OCI-M2 (cell line): ENCODE measurements at regions not wholly inside any gene's neighbourhood (a gene's known extent, or its start where the extent isn't known, plus 50 kb on each side); places are given as distances from the start of the nearest gene placed in this dataset.
"Not testable (repeated sequence)": the region's sequence is repeated elsewhere in the genome, so short reads cannot be mapped to it uniquely, and the experiment has no call there.

Source experiments
- DNase-seq: peaks from one replicate; lab custom pipeline; 2025; ENCODE audit not compliant: unreplicated experiment; lab: John Stamatoyannopoulos, UW

DNA sequence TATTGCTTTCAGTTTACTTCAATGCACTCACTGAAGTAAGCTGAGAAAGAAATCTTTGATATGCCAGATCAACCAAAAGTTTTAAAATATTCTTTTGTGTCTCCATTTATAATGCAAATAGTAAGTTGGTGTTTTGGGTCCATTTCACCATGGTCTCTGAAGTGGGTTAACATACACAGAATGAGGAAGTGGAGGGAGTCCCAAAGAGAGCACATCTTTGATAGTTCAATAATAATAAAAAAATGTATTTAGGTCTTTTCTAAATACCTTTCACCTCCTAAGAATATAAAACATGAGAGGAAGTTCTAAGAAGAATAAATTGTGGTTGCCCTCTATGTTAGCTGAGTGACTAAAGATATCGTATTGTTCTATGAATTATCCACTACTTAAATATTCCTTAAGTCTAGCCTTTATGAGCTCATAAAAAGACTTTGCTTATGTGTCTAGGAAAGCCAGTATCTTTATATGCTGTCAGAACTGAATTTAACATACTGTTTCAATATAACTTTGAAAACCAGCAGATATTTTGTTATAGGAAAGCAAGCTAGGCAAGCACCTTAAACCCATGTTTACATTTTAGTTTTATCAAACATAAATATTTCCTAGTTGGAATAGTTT, 148.7 kb upstream of the ZEB2 start:
- no peak for DNase-seq

- no peak for DNase-seq
Measured at GRCh38 chr2:144666032-144666431, 146.1 kb upstream of the ZEB2 start.

DNA sequence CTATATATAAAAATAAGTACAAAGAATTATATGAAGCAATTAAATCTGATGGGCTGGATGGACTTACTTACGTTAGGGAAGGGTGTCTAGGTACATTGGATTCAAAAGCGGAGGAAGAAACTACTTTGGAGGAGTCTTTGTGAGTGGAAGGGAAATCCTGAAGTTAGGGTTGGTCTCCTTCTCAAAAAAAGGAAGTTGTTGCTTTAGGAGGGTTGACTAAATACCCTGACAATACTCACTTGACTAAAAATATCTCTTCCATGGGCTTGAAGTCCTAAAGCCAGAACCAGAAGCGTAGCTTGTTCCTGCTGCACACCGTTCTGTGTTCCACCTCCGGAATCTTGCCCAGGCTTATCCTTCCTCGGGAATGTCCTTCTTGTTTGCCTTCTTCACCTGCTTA, 143.3 kb upstream of the ZEB2 start:
- DNase-seq: no peak

DNA sequence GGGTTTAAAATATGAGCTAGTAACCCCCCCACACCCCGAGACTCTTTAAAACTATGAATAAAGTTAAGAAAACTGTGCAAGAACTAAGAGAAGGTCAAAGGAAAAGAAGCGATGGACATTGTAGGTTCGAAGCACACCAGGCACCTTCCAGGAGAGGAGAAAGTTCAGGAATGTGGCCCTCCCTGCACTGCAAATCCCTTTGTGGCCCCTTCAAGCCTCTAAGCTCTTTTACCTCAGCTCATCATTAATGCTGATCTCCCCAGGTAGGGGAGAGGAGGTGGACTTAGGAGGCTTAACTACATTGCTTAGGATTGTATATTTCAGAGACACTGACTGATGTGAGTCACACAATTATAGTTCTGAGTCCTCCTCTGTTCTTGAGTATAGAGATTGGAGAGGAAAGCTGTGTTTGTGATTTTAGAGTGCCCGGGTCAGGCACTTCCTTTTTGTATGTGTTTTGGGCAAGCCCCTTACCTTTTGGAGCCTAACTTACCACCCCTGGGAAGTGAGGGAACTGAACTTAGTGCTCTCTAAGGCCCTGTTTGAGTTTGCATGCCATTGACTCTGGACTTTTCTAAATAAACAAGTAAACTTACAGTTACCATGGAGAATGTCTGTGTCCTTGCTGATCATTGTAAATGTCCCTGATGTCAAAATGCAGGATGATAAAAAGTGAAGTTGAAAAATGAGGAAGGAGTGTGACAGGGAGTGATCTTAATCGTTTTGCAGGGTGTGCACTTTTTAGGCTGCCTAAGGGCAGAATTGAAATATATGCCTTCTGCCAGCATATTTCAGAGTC, 140.8 kb upstream of the ZEB2 start:
- no peak for DNase-seq

DNA sequence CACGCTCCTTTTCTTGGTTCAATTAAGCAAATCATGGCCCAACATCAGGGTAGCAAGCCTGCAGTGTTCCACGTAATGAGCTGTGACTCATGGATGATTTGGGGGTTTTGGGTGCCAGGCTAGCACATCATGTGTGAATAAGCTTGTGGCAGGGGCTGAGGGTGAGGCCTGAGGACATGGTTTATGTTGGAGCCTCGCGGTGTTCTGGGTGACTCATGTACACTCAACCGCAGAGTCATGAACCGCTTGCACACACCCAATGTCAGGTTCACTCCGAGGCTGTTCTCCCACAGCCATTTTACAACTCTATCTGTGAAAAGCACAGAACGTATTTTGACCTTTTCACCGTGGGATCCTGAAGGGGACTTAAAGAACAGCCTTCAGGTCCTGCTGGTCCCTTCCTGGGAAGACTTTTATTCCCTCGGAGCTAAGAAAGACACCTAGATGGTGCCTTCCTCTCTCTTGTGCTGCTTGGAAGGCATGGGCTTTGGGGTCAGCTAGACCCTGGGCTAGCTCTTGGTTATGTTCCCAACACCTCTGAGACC, 139.9 kb upstream of the ZEB2 start:
- no peak for DNase-seq

GRCh38 chr2:144654523-144654922, 134.6 kb upstream of the ZEB2 start:
- DNase-seq: no peak

DNA sequence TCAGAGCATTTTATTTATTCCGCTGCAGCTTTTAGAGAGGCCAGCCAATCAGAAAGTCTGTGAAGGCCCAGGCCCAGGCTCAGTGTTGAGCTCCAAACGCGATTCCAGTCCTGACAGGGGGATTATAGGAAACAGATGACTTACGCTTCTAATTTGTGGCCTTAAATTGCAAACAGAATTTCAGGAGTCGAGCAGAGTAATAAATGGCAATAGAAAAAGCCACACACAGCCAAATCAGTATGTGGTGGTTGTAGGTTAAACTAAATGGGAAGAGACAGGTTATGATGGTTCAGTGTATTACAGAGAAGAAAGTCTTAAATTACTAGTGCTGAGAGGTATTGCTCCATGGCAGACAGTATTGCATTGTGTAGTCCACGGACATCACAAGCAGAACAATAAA, 131.0 kb upstream of the ZEB2 start:
- no peak for DNase-seq

DNA sequence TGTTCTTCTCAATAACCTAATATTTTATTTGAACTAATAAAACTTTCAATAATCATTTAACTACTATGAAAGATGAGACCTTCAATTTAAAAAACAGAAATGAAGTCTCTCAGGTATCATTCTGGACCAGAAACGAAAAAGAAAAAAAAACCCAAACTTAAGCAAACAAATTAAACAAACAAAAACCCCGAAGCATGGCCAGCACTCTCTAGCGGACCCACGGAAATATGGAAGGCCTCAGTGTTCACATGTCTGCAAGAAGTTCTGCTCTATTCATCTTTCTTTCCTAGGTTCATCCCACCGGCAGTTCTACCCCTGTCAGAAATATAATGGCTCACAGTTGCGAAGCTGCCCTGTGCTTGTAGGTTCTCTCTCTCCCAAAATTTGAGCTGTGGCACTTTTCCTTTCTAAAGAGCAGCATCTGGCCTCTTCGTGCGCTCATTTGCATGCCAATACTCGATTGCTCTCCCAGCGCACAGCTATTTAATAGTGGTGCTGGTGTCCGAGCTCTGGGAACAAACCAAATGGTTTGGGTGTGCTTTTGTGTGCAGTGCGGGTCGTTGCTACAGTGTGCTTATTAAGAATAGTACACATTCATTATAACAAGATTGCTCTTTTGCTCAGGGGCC, 129.0 kb upstream of the ZEB2 start:
- DNase-seq: no peak

GRCh38 chr2:144645083-144645778, 125.3 kb upstream of the ZEB2 start:
- no peak for DNase-seq

- no peak for DNase-seq
Measured at GRCh38 chr2:144644549-144644948, 124.6 kb upstream of the ZEB2 start.

DNA sequence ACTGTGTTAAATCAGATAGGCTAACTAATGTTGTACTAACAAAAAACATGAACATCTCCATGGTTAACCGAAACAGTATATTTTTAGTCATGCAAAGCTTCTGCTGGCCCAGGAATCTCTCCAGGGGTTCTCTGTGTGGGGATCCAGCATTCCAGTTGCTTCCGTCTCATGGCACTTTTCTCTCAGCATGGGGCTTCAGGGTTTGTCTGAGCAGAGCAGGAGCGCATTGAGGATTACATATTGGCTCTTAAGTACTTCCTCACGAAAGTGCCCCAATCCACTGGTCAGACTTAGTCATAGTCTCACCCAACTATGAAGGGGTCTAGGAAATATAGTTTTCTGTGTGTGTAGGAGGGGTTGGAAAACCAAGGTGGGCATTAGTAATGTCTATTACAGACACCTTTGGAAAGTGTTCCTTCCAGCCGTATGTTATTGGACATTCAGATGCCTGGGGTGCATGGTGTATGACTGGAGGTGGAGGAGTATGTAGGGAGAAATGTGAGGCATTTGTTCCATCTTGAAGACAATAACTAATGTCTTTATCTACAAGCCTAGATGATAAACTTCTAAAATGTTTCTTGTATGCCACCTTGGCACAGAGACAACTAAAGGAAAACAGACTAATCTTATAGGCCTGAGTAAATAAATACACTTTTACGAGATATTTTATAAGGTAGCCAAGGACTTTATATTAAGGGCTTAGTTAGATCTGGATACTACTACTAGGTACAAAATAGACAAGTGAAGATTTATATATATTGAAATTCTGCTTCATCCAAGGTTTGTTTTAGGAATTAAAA, 123.8 kb upstream of the ZEB2 start:
- DNase-seq: no peak

GRCh38 chr2:144642856-144643255, 122.9 kb upstream of the ZEB2 start:
- no peak for DNase-seq

DNA sequence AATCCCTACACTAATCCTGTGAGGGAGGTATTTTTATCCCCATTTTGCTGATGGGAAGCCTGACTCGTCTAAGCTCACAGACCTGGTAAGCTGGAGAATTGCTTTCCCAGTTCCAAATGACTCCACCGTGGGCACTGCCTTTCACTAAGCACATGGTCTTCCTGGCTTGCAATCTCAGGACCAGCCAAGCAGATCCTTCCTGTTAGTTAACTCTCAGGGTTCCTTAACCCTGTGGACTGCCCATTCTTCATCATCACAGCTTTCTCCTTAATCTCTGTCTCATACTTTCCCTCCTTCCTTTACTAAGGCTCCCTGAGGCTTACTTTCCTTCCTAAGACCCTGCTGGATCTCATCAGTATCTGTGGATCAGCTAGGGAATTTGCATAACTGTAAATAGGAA, 122.2 kb upstream of the ZEB2 start:
- no peak for DNase-seq

GRCh38 chr2:144638250-144638649, 118.3 kb upstream of the ZEB2 start:
- DNase-seq: not testable (repeated sequence)

DNA sequence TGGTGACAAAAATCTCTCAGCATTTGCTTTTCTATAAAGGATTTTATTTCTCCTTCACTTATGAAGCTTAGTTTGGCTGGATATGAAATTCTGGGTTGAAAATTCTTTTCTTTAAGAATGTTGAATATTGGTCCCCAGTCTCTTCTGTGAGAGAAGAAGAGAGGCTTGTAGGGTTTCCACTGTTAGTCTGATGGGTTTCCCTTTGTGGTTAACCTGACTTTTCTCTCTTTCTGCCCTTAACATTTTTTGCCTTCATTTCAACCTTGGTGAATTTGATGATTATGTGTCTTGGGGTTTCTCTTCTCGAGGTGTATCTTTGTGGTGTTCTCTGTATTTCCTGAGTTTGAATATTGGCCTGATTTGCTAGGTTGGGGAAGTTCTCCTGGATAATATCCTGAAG, 116.9 kb upstream of the ZEB2 start:
- DNase-seq: not testable (repeated sequence)

GRCh38 chr2:144632809-144633208, 112.9 kb upstream of the ZEB2 start:
- DNase-seq: no peak

- no peak for DNase-seq
Measured at GRCh38 chr2:144631636-144632035, 111.7 kb upstream of the ZEB2 start.

DNA sequence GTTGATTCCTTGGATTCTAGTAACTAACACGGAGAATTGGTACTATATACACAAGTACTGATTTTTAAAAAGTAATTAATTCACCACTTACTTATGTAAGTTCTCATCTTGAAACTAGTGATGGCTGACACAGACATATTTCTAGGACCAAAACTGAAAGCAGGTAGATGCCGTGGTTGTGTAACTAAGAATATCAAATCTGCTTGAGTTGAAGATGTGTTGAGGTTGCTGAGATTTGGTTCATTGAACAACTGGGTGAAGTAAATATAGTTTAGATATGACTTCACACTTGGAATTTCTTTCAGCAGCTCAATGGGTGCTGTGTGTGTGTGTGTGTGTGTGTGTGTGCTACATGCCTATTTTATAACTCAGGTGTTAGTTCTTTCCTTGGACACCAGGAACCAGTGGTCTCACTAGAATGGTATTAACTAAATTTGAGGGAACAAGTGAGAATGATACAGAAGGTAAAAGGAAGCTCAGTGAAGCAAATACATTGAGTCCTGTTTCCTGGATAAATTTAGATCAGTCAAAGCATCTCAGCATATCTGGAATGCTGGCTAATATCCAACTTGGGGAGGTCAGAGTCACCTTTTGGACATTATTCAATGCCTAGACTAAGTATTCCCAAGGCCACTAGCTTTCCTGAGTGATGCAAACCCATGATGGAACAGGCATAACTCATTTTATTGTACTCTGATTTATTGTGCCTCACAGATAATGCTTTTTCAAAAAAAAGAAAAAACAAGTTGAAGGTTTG, 110.7 kb upstream of the ZEB2 start:
- DNase-seq: no peak

- DNase-seq: no peak
Measured at GRCh38 chr2:144629935-144630334, 110.0 kb upstream of the ZEB2 start.

DNA sequence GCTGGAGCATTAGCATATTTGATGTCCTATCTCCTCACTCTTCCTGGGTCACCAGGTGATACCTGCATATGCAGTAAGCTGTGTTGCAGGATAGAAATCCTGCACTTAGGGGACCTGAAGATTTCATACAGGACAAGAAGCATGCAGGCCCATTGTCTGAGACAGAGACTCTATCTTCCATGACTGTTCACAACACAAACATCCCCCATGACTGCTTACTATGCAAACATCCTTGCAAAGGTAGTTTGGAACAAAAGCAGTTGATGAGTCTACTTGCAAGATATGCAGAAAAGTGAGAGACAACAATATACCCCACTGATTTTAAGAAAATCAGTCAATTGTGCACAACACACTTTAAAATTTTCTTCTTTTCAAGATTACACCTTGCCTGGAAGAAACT, 108.6 kb upstream of the ZEB2 start:
- DNase-seq: no peak
